GM10248 (cell line): ENCODE measurements at regions not wholly inside any gene's neighbourhood (a gene's known extent, or its start where the extent isn't known, plus 50 kb on each side); places are given as distances from the start of the nearest gene placed in this dataset.

ENCODE experiments used
- CTCF ChIA-PET: fragments of 300-600 bp; sonication (Branson Sonifier 250); formaldehyde crosslinking; extraction: SDS; loops from one replicate; lab custom pipeline; 2021; ENCODE audit warnings: antibody characterized with exemption; lab: Yijun Ruan, JAX
- POLR2A ChIA-PET: fragments of 350-650 bp; sonication (Branson Sonifier 250); formaldehyde crosslinking; extraction: SDS; loops from one replicate; lab custom pipeline; 2020; ENCODE audit warnings: antibody characterized with exemption; lab: Yijun Ruan, JAX
- DNase-seq: peaks from one replicate; pipeline ENCODE4 v3.0.0; 2012; ENCODE audit errors: extremely low spot score
- TF ChIP-seq, protein P1 (sequence below): IDR thresholded peaks from 2 replicates; pipeline ENCODE4 v1.5.1; 2012; ENCODE audit warnings: mild to moderate bottlenecking, low read depth; ENCODE audit errors: extremely low read depth, missing control alignments, control extremely low read depth

DNA sequence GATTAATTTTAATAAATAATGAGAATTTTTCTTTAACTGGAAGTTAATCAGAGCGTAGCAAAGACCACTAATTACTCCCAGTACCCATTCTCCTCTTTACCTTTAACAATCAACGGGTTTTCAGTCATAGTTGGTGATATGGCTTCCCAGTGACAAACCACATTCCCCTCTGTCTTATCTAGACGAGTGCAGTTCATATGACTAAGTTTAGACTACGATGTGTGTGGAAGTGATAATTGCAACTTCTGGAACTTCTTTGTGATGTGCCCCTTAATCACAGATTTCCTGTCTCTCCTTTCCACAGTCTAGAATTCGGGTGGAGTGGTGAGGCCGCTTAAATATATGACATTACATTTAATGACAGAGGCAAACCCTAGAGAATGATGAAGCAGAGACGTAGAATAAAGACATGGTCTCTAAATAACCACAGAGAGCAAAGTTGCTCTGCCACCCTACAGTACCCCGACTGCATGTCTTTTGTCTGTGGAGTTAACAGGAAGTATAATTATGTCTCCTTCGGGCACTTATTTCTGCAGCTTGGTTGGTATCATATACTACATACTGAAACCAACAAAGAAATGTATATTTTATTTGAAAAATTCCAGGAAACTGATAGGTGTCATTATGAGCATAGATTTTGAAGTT lies 693.3 kb upstream of the CDH7 start:
- TF ChIP-seq, protein P1, sequence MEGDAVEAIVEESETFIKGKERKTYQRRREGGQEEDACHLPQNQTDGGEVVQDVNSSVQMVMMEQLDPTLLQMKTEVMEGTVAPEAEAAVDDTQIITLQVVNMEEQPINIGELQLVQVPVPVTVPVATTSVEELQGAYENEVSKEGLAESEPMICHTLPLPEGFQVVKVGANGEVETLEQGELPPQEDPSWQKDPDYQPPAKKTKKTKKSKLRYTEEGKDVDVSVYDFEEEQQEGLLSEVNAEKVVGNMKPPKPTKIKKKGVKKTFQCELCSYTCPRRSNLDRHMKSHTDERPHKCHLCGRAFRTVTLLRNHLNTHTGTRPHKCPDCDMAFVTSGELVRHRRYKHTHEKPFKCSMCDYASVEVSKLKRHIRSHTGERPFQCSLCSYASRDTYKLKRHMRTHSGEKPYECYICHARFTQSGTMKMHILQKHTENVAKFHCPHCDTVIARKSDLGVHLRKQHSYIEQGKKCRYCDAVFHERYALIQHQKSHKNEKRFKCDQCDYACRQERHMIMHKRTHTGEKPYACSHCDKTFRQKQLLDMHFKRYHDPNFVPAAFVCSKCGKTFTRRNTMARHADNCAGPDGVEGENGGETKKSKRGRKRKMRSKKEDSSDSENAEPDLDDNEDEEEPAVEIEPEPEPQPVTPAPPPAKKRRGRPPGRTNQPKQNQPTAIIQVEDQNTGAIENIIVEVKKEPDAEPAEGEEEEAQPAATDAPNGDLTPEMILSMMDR: no peak

DNA sequence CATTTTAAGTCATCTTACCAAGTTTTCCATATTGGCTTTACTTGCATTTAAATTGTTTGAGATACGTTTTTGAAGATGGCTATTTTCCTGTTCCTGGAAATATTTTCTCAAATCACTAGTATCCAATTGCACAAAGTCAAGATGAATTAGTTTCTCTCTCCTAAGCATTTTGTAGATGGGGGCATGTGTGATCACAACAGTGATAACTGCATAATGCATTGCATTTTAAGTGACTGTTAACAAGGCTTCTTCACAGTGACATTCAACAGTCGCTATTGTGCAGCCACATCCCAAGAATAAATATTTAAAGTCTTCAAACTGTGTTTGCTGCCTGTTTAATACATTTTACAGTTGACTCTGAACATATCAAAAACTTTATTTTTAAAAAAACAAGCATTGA lies 694.2 kb upstream of the CDH7 start:
- ChIA-PET CTCF (no interaction called here), POLR2A (no interaction called here)
- TF ChIP-seq, protein P1: no peak
- no peak for DNase-seq

More for the DNA sequence above, 693.3 kb upstream of the CDH7 start:
- POLR2A ChIA-PET: no interaction called here
- CTCF ChIA-PET: interaction anchor here (2.8 kb wide), 1 partner anchor 12 kb away, joined by 8 read pairs; no protein-coding TSS in a partner anchor
- DNase-seq: no peak

DNA sequence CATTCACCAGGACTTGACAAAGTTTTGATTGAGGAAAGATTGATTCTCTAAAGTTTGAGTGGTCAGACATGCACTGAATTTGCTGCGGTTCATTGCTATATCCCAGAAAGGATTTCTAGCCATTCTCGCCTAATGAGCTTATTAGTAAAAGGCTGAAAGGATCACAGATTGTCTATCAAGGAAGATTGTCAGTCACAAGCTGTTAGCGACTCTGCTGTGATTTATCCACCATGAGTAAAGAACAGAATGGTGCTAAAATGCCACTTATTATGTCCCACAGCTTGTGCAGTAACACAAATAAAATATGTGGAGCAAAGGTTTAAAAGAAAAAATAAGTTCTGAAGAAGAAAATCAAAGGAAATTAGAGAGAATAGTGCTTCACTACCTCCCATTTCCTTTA lies 701.2 kb upstream of the CDH7 start:
- no peak for DNase-seq
- ChIA-PET POLR2A (no interaction called here), CTCF (interaction anchor here (2.3 kb wide), 1 partner anchor 20 kb away, joined by 7 read pairs; no protein-coding TSS in a partner anchor)
- TF ChIP-seq, protein P1: no peak

DNA sequence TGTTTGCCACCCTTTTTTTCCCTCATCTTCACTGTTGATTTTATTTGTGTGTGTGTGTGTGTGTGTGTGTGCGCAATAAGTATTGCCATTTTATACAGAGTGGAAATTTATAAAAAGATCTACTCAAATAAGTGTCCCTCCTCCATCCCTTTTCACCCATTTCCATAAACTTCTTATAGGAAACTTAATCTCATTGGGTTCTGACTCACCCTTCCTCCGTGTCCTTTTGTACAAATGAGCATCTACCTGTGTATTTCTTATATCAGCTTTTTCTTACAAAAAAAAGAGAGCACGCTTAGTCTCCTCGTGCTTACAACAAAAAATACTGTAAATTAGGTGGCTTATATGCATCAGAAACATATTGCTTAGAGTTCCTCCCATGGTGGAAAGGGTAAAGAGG lies 711.2 kb upstream of the CDH7 start:
- POLR2A ChIA-PET: no interaction called here
- CTCF ChIA-PET: no interaction called here
- TF ChIP-seq, protein P1: no peak
- no peak for DNase-seq

DNA sequence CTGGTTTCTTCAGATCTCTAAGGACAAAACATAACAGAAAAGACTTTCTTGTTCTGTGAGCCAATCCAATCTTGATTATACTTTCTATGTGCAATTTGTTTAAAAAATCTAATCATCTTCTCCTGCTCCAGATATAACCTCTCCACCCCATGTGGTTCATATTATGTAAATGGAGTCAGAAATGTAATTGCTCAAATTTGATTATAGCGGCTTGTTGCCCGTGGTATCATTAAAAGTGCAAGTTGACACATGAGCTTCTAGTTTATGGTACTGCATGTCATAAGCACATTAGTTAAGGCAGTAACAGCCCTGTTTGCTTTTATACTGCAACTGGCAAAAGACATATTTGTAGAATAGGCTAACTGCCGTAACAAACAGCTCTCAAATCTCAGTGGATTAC lies 715.1 kb upstream of the CDH7 start:
- CTCF ChIA-PET: interaction anchor here (1.0 to 1.2 kb wide), 2 partner anchors 10 to 26 kb away, joined by 3 to 6 read pairs; no protein-coding TSS in a partner anchor
- DNase-seq: no peak
- POLR2A ChIA-PET: no interaction called here
- TF ChIP-seq, protein P1: no peak

DNA sequence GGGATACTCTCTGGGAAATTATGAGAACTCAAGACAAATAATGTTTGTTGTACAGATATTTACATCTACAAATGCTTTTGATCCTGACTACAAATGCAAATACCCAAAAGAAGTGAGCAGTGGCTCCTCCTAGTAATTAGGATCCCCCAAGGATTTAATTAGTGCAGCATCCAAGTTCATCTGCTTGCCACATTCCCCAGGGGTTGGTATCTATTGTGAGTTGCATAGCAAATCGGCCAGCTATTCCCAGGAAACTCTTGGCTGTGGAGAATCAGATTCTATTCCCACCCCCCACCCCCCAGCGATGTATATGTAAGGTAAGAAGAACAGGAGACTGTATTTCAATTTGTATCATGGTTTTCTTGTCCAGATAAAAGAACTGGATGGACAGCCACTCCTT lies 725.1 kb upstream of the CDH7 start:
- CTCF ChIA-PET: interaction anchor here (1.6 to 2.2 kb wide), 2 partner anchors 8 to 11 kb away, joined by 3 to 6 read pairs; no protein-coding TSS in a partner anchor
- no peak for DNase-seq
- TF ChIP-seq, protein P1: no peak
- POLR2A ChIA-PET: no interaction called here
